GM23248 (cell line): ENCODE measurements at regions not wholly inside any gene's neighbourhood (a gene's known extent, or its start where the extent isn't known, plus 50 kb on each side); places are given as distances from the start of the nearest gene placed in this dataset.

Source experiments
- DNase-seq: peaks from one replicate; pipeline ENCODE4 v3.0.0-alpha.2; 2015
- H2AFZ ChIP-seq: fragments of 200-600 bp; sonication (generic); 2 replicates; pipeline ENCODE4 v1.6.1; 2016; ENCODE audit warnings: antibody characterized with exemption
- H3F3A ChIP-seq: fragments of 200-600 bp; sonication (generic); 2 replicates; pipeline ENCODE4 v1.6.1; 2016; ENCODE audit warnings: mild to moderate bottlenecking, antibody characterized with exemption, mixed run types; ENCODE audit not compliant: insufficient read depth
- H3K27ac ChIP-seq: fragments of 200-600 bp; sonication (generic); 2 replicates; pipeline ENCODE4 v1.5.1; 2016; ENCODE audit warnings: mild to moderate bottlenecking
- H3K27me3 ChIP-seq: fragments of 200-600 bp; sonication (generic); replicated peaks from 2 replicates; pipeline ENCODE4 v1.6.1; 2016; ENCODE audit warnings: mild to moderate bottlenecking; ENCODE audit not compliant: insufficient read depth
- H3K36me3 ChIP-seq: fragments of 200-600 bp; sonication (generic); 2 replicates; pipeline ENCODE4 v1.6.1; 2016; ENCODE audit warnings: low read depth, mild to moderate bottlenecking
- H3K4me1 ChIP-seq: fragments of 200-600 bp; sonication (generic); 2 replicates; pipeline ENCODE4 v1.6.1; 2016; ENCODE audit warnings: mild to moderate bottlenecking; ENCODE audit not compliant: insufficient read depth
- H3K4me2 ChIP-seq: fragments of 200-600 bp; sonication (generic); one replicate; pipeline ENCODE4 v1.6.1; 2016; ENCODE audit warnings: mild to moderate bottlenecking; ENCODE audit not compliant: unreplicated experiment
- H3K4me3 ChIP-seq: fragments of 200-600 bp; sonication (generic); 2 replicates; pipeline ENCODE4 v1.5.1; 2016; ENCODE audit warnings: mild to moderate bottlenecking
- H3K79me2 ChIP-seq: fragments of 200-600 bp; sonication (generic); 2 replicates; pipeline ENCODE4 v1.6.1; 2016; ENCODE audit warnings: mild to moderate bottlenecking; ENCODE audit not compliant: insufficient read depth
- H3K9ac ChIP-seq: fragments of 200-600 bp; sonication (generic); 2 replicates; pipeline ENCODE4 v1.6.1; 2016; ENCODE audit warnings: mild to moderate bottlenecking
- H3K9me2 ChIP-seq: fragments of 200-600 bp; sonication (generic); 2 replicates; pipeline ENCODE4 v1.6.1; 2016; ENCODE audit warnings: mixed run types, mild to moderate bottlenecking, moderate library complexity; ENCODE audit not compliant: insufficient read depth
- H3K9me3 ChIP-seq: fragments of 200-600 bp; sonication (generic); one replicate; pipeline ENCODE4 v1.6.1; 2017; ENCODE audit warnings: low read depth
- H4K20me1 ChIP-seq: fragments of 200-600 bp; sonication (generic); 2 replicates; pipeline ENCODE4 v1.6.0; 2016; ENCODE audit not compliant: insufficient read depth
- EZH2 ChIP-seq: fragments of 200-600 bp; sonication (generic); IDR thresholded peaks from 2 replicates; pipeline ENCODE4 v1.6.1; 2018; ENCODE audit warnings: antibody characterized with exemption, mild to moderate bottlenecking; ENCODE audit not compliant: insufficient read depth, poor library complexity, severe bottlenecking
- EZH2phosphoT487 ChIP-seq: fragments of 200-600 bp; sonication (generic); IDR thresholded peaks from 2 replicates; pipeline ENCODE4 v1.6.1; 2018; ENCODE audit warnings: antibody characterized with exemption, moderate library complexity, mild to moderate bottlenecking, low read depth; ENCODE audit not compliant: insufficient read depth
- WGBS, 2 experiments: methylation state at CpG; one replicate each; pipeline ENCODE4 v1.1.6; 2015 to 2017; ENCODE audit warnings: low lambda C conversion rate in 2 of 2, low coverage in 1 of 2; ENCODE audit errors: missing lambda C conversion rate in 2 of 2; 5-methylcytosine and 5-hydroxymethylcytosine counted together
- in situ Hi-C: fragments of 300-500 bp; cut with MboI; formaldehyde crosslinking; loops from 2 replicates; pipeline ENCODE4 v1.15.0; 2020

- Histone ChIP-seq H4K20me1 (no peaks in the 10 kb centered on the region), H3K36me3 (no peaks in the 10 kb centered on the region), H2AFZ (no peak overlapping the region), H3K79me2 (no peaks in the 10 kb centered on the region), H3F3A (no peaks in the 10 kb centered on the region), H3K9ac (no peak overlapping the region), H3K9me2 (no peaks in the 10 kb centered on the region), H3K27ac (no peak overlapping the region), H3K27me3 (no peaks in the 10 kb centered on the region), H3K4me2 (no peak overlapping the region), H3K4me3 (no peak overlapping the region), H3K4me1 (peaks cover 14% of the 10 kb centered on the region), H3K9me3 (no peaks in the 10 kb centered on the region)
- 63 to 65% methylated on average over 3 of the region's 3 CpGs for WGBS, 2 experiments
- DNase-seq, result no peak
- TF ChIP-seq EZH2 (no peak), EZH2phosphoT487 (no peak)
- in situ Hi-C loops, result no loop called here
These were observed 160.0 kb downstream of the PIK3R1 start for GRCh38 chr5:68375540-68375939.

- Histone ChIP-seq H3K4me1 (peaks cover 14% of the 10 kb centered on the region), H3K79me2 (no peaks in the 10 kb centered on the region), H3K4me3 (peak overlapping the region; percentile 9; the same call in 1 of the 2 replicates), H3F3A (no peaks in the 10 kb centered on the region), H3K36me3 (no peaks in the 10 kb centered on the region), H4K20me1 (no peaks in the 10 kb centered on the region), H3K9me3 (no peaks in the 10 kb centered on the region), H3K27me3 (no peaks in the 10 kb centered on the region), H3K9me2 (no peaks in the 10 kb centered on the region), H3K27ac (no peak overlapping the region), H3K4me2 (peak overlapping the region; percentile 39), H3K9ac (no peak overlapping the region), H2AFZ (peak overlapping the region; percentile 78)
- in situ Hi-C loops, result no loop called here
- TF ChIP-seq EZH2phosphoT487, result no peak
- TF ChIP-seq EZH2, result no peak
- DNase-seq, result peak; percentile 18
- 18 to 22% methylated on average over 6 of the region's 6 CpGs for WGBS, 2 experiments
These were observed 161.4 kb downstream of the PIK3R1 start for GRCh38 chr5:68376935-68377334.

DNA sequence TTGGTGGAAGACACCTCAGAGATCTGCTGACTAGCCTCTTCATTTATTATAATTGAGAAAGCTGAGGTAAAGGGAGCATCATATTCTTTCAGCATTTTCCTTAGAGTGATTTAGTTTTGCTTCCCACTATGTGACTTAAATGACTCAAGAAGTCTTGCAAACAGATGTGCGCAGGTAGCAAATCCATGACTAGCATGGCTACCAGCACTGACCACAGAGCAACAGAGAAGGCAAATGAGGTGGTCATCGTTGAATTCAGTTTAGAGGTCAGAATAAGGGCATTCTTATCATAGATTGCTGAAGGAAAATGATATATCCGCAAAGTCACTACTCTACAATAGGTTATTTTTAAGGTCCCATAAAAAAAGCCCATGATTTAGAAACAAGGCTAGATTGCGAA, 162.2 kb downstream of the PIK3R1 start:
- 96 to 99% methylated on average over 4 of the region's 4 CpGs for WGBS, 2 experiments
- Histone ChIP-seq H2AFZ (no peak overlapping the region), H3K9ac (no peak overlapping the region), H3K27ac (no peak overlapping the region), H3K36me3 (no peaks in the 10 kb centered on the region), H3K4me3 (no peak overlapping the region), H3K79me2 (no peaks in the 10 kb centered on the region), H3F3A (no peaks in the 10 kb centered on the region), H4K20me1 (no peaks in the 10 kb centered on the region), H3K4me1 (peaks cover 14% of the 10 kb centered on the region), H3K27me3 (no peaks in the 10 kb centered on the region), H3K9me2 (no peaks in the 10 kb centered on the region), H3K9me3 (no peaks in the 10 kb centered on the region), H3K4me2 (no peak overlapping the region)
- no peak for DNase-seq
- in situ Hi-C loops, result no loop called here
- TF ChIP-seq EZH2, result no peak
- no peak for TF ChIP-seq EZH2phosphoT487

DNA sequence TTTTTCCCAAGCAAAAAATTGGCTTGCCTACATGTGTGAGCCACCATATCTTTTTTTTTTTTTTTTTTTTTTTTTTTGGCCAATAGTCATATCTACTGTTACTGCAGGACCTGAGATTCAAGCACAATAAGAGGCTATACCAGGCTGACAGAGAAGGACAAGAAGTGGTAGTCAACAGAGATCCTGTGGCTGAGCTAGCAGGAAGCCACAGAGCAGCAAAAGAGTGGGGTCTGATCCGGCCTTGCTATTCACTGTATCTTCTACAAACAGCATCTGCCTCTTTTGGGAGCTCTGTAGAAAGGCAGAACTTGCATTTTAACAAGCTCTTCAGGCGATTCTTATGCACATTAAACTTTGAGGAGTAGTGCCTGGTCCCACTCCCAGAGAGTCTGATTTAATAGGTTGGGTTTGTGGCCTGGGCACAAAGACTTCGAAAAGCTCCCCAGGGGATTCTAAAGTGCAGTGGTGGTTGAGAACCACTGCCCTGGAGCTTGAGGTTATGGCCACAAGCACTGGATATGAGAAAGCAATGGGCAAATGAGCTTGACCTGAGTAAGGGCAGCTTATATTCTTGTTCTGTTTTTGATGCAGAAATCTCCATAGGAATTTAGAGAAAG, 162.8 kb downstream of the PIK3R1 start:
- H3K4me1 ChIP-seq, result peaks cover 14% of the 10 kb centered on the region
- H3K4me2 ChIP-seq, result no peak overlapping the region
- in situ Hi-C loops, result no loop called here
- H3K4me3 ChIP-seq, result no peak overlapping the region
- H3K79me2 ChIP-seq, result no peaks in the 10 kb centered on the region
- H2AFZ ChIP-seq, result no peak overlapping the region
- H3K9me2 ChIP-seq, result no peaks in the 10 kb centered on the region
- no peaks in the 10 kb centered on the region for H3K9me3 ChIP-seq
- H3K27me3 ChIP-seq, result no peaks in the 10 kb centered on the region
- no peaks in the 10 kb centered on the region for H3K36me3 ChIP-seq
- no peak for TF ChIP-seq EZH2
- TF ChIP-seq EZH2phosphoT487, result no peak
- H3K9ac ChIP-seq, result no peak overlapping the region
- no peak overlapping the region for H3K27ac ChIP-seq
- 77 to 86% methylated on average over 3 of the region's 3 CpGs for WGBS, 2 experiments
- no peaks in the 10 kb centered on the region for H3F3A ChIP-seq
- no peak for DNase-seq
- no peaks in the 10 kb centered on the region for H4K20me1 ChIP-seq
